ENCODE measurements at regions not wholly inside any gene's neighbourhood (a gene's known extent, or its start where the extent isn't known, plus 50 kb on each side); places are given as distances from the start of the nearest gene placed in this dataset.
A peak's percentile ranks its signal among the peaks of the same experiment; 100 is the strongest.

DNA sequence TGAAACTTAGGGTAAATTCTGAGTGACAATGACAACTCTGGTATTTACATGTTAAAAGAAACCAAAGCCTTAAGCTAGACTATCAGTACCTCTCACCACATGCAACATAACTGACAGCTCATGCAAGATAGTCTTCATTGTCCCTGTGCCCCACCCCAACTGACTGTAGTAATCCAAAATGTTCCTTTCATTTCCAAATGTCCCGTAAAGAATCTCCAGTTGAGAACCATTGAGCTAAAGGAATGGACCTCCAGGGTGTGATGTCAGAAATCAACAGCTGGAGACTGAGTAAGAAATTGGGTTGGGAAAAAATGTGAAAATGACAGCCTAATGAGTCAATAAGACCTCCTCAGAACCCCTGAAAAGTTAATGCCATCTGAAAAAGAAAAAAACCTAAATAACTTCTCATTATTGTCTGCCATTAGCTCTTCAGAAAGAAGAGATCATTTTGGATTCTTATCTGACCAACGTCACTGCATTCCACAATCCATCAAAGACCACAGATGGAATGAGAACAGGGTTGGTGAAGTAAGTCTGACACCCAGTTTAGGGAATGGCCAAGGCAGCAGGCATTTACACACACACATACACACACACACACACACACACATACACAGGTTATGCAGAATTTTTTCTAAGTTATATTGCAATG is 51.7 kb upstream of the ACVR2A start:
- H3K4me3 Mint-ChIP-seq = no peak overlapping the region
- no peak for DNase-seq

DNA sequence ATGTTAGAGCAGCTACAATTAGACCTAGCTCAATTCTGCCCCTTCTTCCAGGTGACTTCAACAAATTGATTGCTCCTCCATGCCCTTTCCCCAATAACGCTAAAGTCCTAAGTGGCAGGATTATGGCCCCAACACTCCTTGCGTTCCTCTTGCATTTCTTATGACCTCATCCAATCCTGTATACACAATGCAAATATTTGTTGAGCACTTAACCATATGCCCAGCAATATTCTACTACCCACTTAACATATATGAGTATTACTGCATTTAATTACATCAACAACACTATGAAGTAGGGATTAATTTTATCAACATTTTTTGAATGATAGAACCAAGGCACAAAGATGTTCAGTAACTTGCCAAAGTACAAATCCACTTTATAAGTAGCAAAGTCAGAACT is 54.2 kb upstream of the ACVR2A start:
- H3K4me3 Mint-ChIP-seq = no peak overlapping the region
- no peaks in the 10 kb centered on the region for H3K36me3 Mint-ChIP-seq (ENCODE audit: low read depth)
- DNase-seq = no peak
- no peak overlapping the region for H3K27ac Mint-ChIP-seq
- peaks cover 3% of the 10 kb centered on the region for H3K9me3 Mint-ChIP-seq
- ATAC-seq = no peak
- H3K27me3 Mint-ChIP-seq = no peaks in the 10 kb centered on the region
- no peaks in the 10 kb centered on the region for H3K4me1 Mint-ChIP-seq

More for the DNA sequence above, 51.7 kb upstream of the ACVR2A start:
- Mint-ChIP-seq H3K36me3 (ENCODE audit: low read depth) (no peaks in the 10 kb centered on the region), H3K27me3 (no peaks in the 10 kb centered on the region), H3K27ac (no peak overlapping the region), H3K9me3 (peaks cover 3% of the 10 kb centered on the region), H3K4me1 (peaks cover 8% of the 10 kb centered on the region)
- no peak for ATAC-seq

DNA sequence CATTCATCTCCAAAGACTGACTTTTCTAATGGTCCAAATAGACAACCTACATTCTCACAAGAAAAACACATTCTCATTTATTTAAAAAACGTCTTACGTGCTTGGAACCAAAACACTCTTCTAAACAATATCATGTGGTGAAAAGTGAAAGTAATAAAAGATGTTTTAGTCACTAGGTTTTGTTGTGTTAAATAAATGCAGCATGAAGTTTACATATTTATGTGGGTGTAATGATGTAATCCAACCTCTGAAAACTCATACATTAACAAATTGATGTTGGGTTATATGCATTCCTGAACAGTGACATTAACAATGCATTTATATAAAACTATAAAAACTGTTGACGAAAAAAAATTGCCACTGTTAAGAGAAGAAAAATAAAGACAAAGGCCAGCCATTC is 55.1 kb upstream of the ACVR2A start:
- Mint-ChIP-seq H3K9me3 (peaks cover 3% of the 10 kb centered on the region), H3K27me3 (no peaks in the 10 kb centered on the region), H3K4me1 (no peaks in the 10 kb centered on the region), H3K36me3 (ENCODE audit: low read depth) (no peaks in the 10 kb centered on the region), H3K4me3 (no peak overlapping the region), H3K27ac (no peak overlapping the region)
- DNase-seq = no peak
- ATAC-seq = no peak

DNA sequence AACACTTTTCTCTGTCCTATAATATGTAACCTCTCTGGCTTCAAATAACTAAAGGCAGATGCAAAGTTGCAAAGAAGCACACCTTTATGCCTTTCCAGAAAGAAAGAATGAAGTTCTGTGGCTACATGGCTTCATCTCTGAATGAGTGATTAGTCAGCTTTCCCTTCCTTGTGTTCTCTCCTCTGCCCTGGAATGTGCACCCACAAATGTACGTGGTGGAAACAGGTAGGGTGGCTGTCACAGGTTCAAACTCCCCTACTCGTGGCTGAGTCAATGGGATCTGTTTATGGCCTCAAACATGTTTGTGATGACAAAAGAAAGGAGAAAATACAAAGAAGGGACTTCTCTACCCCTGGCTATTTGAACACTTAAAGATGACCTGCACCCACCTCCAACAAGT is 55.5 kb upstream of the ACVR2A start:
- Mint-ChIP-seq H3K9me3 (peaks cover 3% of the 10 kb centered on the region), H3K27ac (no peak overlapping the region), H3K4me3 (no peak overlapping the region), H3K36me3 (ENCODE audit: low read depth) (no peaks in the 10 kb centered on the region), H3K4me1 (no peaks in the 10 kb centered on the region), H3K27me3 (no peaks in the 10 kb centered on the region)
- ATAC-seq = no peak
- DNase-seq = no peak

DNA sequence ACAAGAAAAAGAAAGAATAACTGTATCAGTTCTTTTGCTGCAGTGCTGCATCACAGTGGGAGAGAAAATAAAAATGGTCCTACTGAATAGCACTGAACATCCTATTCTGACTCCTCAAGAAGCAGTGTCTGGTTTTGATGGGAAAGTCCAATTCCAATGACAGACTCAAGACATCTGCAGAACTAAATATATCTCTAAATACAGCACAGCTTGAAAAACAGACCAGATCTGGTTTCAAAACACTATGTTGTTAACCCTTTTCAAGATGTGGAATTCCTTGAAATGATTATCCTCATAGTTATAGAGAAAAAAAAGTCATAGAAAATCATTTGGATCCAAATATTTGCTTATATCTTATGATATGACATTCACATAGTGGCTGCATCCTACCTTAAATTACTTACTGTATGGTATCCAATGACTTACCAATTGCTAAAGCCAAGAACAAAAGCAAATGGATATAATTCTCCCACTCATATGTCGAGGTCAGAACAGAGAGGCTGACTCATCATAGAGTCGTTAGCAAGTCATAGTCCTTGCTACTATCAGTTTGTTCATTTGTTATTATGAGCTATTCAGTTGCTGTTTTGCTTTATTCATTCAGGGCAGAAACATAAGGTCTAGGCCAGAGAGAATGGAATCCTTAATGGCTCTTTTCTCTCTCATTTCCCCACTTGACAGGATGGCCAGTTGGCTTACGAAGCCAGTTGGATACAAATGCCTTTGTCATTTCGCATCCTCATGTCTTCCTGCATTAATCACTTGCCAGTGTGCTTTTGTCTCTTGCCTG is 62.5 kb upstream of the ACVR2A start:
- no peak for DNase-seq
- ATAC-seq = peak; percentile 43
- H3K9me3 Mint-ChIP-seq = no peaks in the 10 kb centered on the region
- no peak overlapping the region for H3K4me3 Mint-ChIP-seq
- no peaks in the 10 kb centered on the region for H3K4me1 Mint-ChIP-seq
- no peaks in the 10 kb centered on the region for H3K36me3 Mint-ChIP-seq (ENCODE audit: low read depth)
- H3K27ac Mint-ChIP-seq = no peak overlapping the region
- no peaks in the 10 kb centered on the region for H3K27me3 Mint-ChIP-seq

DNA sequence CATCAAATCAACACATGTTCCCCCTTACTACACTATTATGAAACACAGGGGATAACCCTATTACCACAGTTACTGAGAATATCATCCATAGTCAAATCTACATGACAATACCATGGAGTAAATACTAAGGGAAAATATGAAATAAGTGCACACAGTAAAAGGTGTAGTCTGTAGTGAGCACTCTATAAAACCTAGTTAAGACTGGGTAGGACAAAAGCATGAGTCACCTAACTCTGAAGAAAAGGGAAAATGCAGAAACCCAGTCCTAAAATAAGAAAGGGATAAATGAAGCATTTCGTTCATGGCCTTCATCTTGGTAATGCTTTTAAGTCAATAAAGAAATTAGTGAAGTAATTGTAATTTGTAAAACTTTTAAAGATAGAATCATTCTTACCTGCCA is 65.4 kb upstream of the ACVR2A start:
- ATAC-seq = no peak
- H3K27ac Mint-ChIP-seq = no peak overlapping the region
- H3K9me3 Mint-ChIP-seq = no peaks in the 10 kb centered on the region
- no peaks in the 10 kb centered on the region for H3K4me1 Mint-ChIP-seq
- no peaks in the 10 kb centered on the region for H3K27me3 Mint-ChIP-seq
- no peaks in the 10 kb centered on the region for H3K36me3 Mint-ChIP-seq (ENCODE audit: low read depth)
- no peak for DNase-seq
- H3K4me3 Mint-ChIP-seq = no peak overlapping the region

DNA sequence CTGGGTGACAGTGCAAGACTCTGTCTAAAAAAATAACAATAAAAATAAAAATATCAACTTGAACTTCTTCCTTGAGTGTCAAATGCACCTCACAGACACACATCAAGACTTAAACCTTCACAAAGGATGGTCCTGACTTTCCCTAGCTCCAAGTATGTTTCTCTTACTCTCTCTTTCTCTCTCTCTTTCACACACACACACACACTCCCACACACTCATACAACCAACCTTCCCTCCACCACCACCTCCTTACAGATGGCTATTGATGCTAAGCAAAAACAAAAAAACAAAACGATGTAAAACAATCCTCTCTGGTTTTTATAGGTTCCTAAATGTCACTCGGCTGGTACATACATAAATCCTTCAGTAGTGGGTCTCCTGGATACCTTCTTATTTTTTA is 67.4 kb upstream of the ACVR2A start:
- Mint-ChIP-seq H3K36me3 (ENCODE audit: low read depth) (no peaks in the 10 kb centered on the region), H3K4me1 (no peaks in the 10 kb centered on the region), H3K27me3 (no peaks in the 10 kb centered on the region), H3K9me3 (no peaks in the 10 kb centered on the region), H3K27ac (no peak overlapping the region), H3K4me3 (no peak overlapping the region)
- DNase-seq (no peak), ATAC-seq (no peak)

DNA sequence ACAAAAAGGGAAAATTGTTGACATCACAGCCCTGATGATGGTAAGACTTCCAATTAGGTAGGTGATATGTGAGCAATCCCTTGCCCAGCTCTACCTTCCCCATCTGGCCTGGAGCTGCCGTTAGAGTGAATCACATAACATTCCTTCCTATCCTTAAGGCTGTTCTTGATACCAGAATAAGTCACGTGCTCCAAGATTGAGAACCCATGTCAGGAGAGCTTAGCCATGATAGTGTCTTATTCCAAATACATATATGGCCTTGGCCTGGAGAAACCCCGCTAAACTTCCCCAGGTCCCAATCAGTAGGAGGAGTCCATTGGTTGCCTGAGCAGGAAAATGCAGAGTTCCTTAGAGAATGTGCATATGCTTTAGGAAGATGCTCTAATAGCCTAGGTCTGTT is 70.0 kb upstream of the ACVR2A start:
- H3K4me1 Mint-ChIP-seq = no peaks in the 10 kb centered on the region
- no peak overlapping the region for H3K4me3 Mint-ChIP-seq
- no peaks in the 10 kb centered on the region for H3K9me3 Mint-ChIP-seq
- no peak for ATAC-seq
- H3K36me3 Mint-ChIP-seq (ENCODE audit: low read depth) = no peaks in the 10 kb centered on the region
- H3K27me3 Mint-ChIP-seq = no peaks in the 10 kb centered on the region
- no peak for DNase-seq
- no peak overlapping the region for H3K27ac Mint-ChIP-seq

DNA sequence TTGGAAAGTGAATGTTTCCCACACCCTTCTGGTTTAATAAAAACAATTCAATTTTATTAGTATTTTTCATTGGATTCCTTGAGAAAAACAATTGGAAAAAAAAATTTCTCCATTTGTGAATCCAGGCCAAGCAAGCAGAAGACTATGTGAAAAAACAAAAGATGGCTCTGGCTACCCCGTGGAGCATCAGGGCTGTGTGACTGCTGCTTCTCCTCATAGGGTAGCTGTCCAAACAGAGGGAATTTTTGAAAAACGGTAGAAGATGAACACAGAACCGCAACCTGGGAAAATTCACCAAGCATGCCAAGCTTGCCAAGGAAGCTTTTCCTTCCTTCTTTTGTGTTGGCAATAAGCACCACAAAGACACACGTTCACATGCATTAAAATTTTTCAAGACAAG is 71.3 kb upstream of the ACVR2A start:
- Mint-ChIP-seq H3K4me1 (no peaks in the 10 kb centered on the region), H3K4me3 (no peak overlapping the region), H3K27me3 (no peaks in the 10 kb centered on the region), H3K36me3 (ENCODE audit: low read depth) (no peaks in the 10 kb centered on the region), H3K9me3 (no peaks in the 10 kb centered on the region), H3K27ac (no peak overlapping the region)
- DNase-seq = no peak
- ATAC-seq = no peak

DNA sequence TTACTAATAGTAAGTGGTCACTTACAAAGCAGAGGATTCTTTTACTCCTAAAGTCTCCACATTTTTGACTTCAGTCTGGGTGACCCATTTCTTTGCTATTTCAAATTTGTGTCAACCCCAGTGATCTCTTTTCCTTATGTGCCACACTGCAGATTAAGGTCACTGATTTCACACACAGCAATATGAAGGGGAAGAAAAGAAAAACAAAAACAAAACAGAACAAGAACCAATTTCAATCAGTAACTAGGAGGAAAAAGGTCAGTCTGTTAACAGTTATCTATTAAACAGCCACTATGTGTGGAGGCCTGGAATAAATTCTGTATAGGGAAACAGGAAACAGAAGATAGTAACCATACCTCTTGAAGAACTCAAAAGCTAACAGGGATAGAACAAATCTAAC is 72.0 kb upstream of the ACVR2A start:
- no peak for ATAC-seq
- H3K4me1 Mint-ChIP-seq = no peaks in the 10 kb centered on the region

DNA sequence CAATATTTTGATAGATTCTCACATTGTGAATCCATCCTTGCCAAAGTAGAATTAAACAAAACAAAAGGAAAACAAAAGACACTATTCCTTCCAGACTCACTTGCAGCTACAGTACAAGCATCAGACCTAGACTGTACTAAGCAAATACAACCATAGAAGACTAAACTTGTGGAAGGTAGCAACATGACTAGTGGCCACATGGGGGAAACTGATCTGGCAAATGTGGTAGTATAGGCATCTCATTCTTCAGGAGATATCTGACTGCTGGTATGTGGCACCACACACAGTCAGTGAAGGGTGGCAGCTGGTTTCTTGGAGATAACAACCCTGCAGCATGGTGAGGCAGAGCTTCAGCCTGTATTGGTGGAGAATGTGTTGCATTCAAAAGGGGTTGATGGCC is 81.0 kb upstream of the ACVR2A start:
- H3K27ac Mint-ChIP-seq = no peak overlapping the region
- H3K4me1 Mint-ChIP-seq = no peaks in the 10 kb centered on the region
- no peak for ATAC-seq
- no peaks in the 10 kb centered on the region for H3K36me3 Mint-ChIP-seq (ENCODE audit: low read depth)
- no peak overlapping the region for H3K4me3 Mint-ChIP-seq
- no peaks in the 10 kb centered on the region for H3K9me3 Mint-ChIP-seq
- peaks cover 2% of the 10 kb centered on the region for H3K27me3 Mint-ChIP-seq
- no peak for DNase-seq

More for the DNA sequence above, 72.0 kb upstream of the ACVR2A start:
- no peaks in the 10 kb centered on the region for H3K9me3 Mint-ChIP-seq
- no peak overlapping the region for H3K4me3 Mint-ChIP-seq
- DNase-seq = no peak
- no peak overlapping the region for H3K27ac Mint-ChIP-seq
- no peaks in the 10 kb centered on the region for H3K36me3 Mint-ChIP-seq (ENCODE audit: low read depth)
- H3K27me3 Mint-ChIP-seq = no peaks in the 10 kb centered on the region

DNA sequence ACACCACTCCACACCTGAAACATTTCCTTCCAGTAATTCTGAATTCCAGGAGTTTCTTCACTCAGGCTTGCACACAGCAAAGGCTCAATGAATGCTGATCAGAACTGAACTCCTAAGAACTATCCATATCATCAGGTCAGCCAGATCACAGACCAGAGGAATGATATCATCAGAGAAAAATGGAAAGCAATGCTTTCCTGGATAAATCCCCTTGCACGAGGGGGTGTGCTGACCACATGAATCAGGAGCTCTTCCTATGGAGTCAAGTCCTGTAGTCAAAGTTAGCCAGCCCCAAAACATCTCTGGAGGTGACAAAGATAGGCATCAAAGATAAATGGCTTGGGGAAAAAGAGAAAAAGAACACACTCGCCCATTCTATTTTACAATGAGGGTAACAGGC is 83.8 kb upstream of the ACVR2A start:
- H3K4me1 Mint-ChIP-seq = no peaks in the 10 kb centered on the region
- no peak for DNase-seq
- peaks cover 2% of the 10 kb centered on the region for H3K27me3 Mint-ChIP-seq
- H3K9me3 Mint-ChIP-seq = no peaks in the 10 kb centered on the region
- H3K4me3 Mint-ChIP-seq = no peak overlapping the region
- no peak for ATAC-seq
- no peak overlapping the region for H3K27ac Mint-ChIP-seq
- no peaks in the 10 kb centered on the region for H3K36me3 Mint-ChIP-seq (ENCODE audit: low read depth)

DNA sequence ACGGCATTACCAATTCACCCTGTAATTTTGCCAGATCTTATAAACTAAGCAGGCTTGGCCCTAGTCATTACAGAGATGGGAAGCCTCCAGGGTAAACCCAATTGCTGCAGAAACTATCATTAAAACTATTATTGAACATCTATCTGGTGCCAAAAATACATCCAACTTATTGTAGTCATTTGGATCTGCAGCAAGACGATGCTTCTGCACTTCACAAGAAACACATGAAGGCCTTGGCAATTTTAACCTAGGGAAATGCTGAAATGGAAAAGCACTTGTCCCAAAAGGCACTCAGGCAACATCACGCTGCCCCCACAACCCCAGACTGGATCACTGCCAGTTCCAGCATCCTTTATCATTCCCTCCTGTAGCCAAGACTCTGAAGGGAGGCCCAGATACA is 85.3 kb upstream of the ACVR2A start:
- no peak for DNase-seq
- Mint-ChIP-seq H3K27me3 (peaks cover 2% of the 10 kb centered on the region), H3K9me3 (no peaks in the 10 kb centered on the region), H3K4me3 (no peak overlapping the region), H3K4me1 (no peaks in the 10 kb centered on the region), H3K36me3 (ENCODE audit: low read depth) (no peaks in the 10 kb centered on the region), H3K27ac (no peak overlapping the region)
- no peak for ATAC-seq

DNA sequence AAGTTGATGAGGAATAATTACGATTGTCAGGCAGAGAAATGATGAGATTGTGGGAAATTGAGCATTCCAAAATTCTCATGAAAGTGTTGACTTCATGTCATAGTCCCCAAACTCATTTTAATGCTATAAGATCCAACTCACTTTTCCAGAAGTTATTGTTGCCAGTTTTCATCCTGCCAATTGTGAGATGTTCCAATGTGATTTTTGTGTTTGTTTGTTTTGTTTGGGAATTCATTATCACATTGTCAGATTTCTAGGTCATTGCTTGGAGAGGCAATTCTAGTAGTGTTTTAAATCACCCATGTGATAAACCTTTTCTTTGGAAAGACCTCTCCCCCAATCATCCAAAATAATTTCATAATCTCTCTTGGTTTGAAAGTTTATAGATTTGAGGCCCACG is 86.0 kb upstream of the ACVR2A start:
- no peaks in the 10 kb centered on the region for H3K9me3 Mint-ChIP-seq
- no peak for DNase-seq
- no peak overlapping the region for H3K27ac Mint-ChIP-seq
- H3K27me3 Mint-ChIP-seq = peaks cover 2% of the 10 kb centered on the region
- no peak for ATAC-seq
- no peak overlapping the region for H3K4me3 Mint-ChIP-seq
- H3K4me1 Mint-ChIP-seq = no peaks in the 10 kb centered on the region
- H3K36me3 Mint-ChIP-seq (ENCODE audit: low read depth) = no peaks in the 10 kb centered on the region

DNA sequence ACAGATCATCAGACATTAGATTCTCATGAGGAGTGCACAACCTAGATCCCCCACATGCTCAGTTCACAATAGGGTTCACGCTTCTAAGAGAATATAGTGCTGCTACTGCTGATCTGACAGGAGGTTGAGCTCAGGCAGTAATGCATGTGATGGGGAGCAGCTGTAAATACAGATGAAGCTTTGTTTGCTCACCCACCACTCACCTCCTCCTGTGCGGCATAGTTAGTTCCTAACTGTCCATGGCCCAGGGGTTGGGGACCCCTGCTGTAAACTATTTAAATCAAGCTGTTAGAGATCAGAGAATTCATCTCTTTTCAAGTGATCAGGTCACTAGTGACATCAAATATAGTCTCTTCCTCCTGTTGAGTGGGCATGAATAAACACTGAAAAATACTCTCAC is 88.8 kb upstream of the ACVR2A start:
- DNase-seq (no peak), ATAC-seq (no peak)
- Mint-ChIP-seq H3K9me3 (no peaks in the 10 kb centered on the region), H3K4me1 (no peaks in the 10 kb centered on the region), H3K27ac (no peak overlapping the region), H3K4me3 (no peak overlapping the region), H3K36me3 (ENCODE audit: low read depth) (no peaks in the 10 kb centered on the region), H3K27me3 (no peaks in the 10 kb centered on the region)
